HG02763 (cell line): ENCODE measurements at regions not wholly inside any gene's neighbourhood (a gene's known extent, or its start where the extent isn't known, plus 50 kb on each side); places are given as distances from the start of the nearest gene placed in this dataset.

Source experiments
- ATAC-seq: cut with Tn5 transposase; IDR thresholded peaks from one replicate; pipeline ENCODE4 v1.9.1; 2021; ENCODE audit warnings: mild to moderate bottlenecking, moderate library complexity; ENCODE audit not compliant: unreplicated experiment

- ATAC-seq, result no peak
Measured at GRCh38 chr5:93887678-93888077, 146.3 kb upstream of the POU5F2 start.

GRCh38 chr5:93886917-93887361 lies 145.5 kb upstream of the POU5F2 start:
- ATAC-seq, result no peak

- ATAC-seq, result no peak
Measured at GRCh38 chr5:93886098-93886806, 144.9 kb upstream of the POU5F2 start.

DNA sequence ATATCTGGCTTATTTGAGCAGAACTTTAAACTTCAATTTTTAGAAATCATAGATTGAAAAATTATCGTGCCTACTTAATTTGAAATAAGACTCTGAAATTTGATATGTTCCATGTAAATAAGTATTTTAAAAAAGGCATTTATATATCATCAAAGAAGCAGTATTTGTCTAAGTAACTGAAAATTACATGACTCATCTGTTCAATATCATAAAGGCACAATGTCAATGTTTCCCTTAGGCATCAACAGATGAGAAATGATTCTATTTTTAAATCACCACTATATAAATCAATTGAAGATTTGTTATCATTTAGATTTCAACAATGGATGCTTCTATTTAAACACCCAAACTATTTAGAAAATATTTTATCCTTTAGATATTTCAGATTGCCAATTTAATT lies 142.9 kb upstream of the POU5F2 start:
- no peak for ATAC-seq

DNA sequence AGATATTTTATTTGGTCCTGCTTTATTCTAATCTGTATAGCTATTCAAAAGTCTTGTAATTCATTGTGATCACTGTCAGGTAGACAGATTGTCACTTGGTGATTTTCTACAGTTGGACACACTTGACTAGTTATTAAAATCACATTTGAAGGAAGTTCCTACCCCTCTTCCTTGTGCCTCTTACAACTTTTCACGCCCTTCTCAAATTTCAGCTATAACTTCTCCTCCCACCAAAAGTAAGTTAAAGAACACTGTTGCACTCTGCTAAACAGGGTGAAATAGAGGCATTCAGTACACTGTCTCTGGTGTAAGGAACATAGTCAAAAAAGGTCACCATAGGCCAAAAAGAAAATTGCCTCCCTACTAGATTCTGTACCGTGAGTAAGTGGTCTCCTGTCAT lies 142.1 kb upstream of the POU5F2 start:
- no peak for ATAC-seq

- no peak for ATAC-seq
Measured at GRCh38 chr5:93875693-93876092, 134.3 kb upstream of the POU5F2 start.

- ATAC-seq, result peak; percentile 75
Measured at GRCh38 chr5:93874491-93874890, 133.1 kb upstream of the POU5F2 start.

DNA sequence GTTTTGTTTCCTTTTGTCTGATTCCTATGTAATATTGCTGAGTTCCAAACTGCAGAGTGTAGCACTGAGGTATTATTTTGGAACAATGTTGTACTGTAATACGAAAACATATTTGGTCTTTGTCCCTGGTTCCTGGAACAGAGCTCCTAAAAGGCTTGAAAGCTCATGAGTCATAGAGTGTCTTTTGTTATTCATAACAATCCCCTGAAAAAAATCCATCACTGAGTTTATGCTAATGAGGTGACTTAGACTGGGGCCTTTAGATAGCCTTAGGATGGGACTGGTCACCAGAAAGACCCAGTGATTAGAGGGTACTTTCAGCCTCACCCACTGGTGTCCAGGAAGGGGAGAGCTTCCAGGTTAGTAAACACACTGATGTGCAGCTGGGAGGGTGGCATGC lies 132.7 kb upstream of the POU5F2 start:
- peak; percentile 80 for ATAC-seq

DNA sequence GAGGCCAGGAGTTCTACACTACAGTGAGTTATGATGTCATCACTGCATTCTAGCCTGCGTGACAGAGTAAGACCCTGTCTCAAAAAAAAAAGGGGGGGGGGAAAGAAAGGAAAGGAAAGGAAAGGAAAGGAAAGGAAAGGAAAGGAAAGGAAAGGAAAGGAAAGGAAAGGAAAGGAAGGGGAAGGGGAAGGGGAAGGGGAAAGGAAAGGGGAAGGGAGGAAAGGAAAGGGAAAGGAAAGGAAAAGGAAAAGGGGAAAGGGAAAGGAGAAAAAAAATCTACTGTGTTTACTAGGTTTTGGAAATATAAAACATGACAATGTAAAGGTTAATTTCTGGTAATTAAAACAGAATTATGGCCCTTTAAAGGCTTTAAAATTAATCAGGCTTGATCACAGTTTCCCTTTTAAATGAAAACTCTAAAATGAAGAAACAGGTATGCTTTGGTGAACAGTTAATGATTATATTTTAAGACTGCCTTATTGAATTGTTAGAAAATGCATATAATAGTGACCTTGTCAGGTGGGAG lies 131.9 kb upstream of the POU5F2 start:
- no peak for ATAC-seq

DNA sequence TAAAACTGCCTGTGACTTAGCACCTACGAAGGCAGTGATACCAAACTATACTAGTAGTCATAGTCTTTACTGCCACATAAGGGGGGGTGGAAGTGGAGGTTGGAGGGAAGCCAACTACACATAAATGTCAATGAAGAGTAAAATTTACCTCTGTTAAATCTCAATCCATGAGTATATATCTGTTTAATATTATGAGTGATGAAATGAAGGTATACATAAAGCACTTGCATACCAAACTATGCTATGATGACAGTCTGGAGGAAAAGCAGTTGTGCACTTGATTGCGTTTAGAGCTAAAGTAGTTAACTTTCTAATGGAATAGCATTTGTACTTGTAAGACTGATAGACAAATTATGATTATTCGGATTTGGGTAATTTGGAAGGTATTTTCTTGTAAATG lies 129.2 kb upstream of the POU5F2 start:
- no peak for ATAC-seq

DNA sequence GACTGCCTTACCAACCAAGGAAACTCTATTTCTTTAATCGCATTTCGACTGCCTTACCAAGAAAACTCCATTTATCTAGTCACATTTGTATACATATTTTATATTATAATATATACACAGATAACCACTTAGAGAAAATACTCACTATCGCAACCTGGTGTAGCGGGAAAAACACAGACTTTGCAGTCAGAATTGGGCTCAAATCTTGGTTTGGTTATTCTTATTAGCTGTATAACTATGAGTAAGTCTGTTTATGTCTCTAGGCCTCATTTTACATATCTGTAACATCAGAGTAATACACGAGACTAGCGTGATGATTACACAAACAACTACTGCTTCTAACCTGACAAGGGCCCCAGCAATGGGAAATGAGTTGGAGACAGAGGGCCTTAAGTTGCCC lies 127.5 kb upstream of the POU5F2 start:
- ATAC-seq, result no peak

GRCh38 chr5:93850311-93850710 lies 108.9 kb upstream of the POU5F2 start:
- ATAC-seq, result no peak

- no peak for ATAC-seq
Measured at GRCh38 chr5:93845376-93845775, 104.0 kb upstream of the POU5F2 start.

DNA sequence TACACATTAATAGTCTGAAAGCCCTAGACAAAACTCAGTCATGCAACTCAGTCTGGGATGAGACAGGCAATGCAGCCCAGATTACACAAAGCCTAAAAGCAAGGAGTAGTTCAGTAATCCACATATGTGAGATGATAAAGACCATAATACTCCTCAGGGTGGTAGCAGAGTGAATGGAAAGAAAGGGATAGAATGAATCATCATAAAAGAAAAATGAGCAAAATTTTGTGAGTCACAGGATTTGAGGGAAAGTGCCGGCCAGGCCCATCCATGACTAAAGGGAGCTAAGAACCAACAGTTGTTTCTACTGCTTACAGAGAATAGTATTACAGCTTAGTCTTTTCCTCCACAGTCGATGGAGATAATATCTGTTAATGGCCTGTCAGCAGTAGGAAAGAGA lies 90.0 kb upstream of the POU5F2 start:
- no peak for ATAC-seq

DNA sequence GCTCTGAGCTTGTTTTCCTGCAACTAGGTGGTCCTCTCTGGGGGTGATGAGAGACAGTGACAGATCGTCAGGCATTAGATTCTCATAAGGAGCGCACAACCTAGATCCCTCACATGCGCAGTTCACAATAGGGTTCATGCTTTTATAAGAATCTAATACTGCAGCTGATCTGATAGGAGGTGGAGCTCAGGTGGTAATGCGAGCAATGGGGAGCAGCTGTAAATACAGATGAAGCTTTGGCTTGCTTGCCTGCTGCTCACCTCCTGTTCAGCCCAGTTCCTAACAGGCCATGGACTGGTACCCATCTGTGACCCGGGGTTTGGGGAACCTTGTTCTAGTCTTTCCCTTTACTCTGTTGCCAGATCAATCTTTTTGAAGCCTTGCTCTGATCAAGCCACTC lies 89.5 kb upstream of the POU5F2 start:
- ATAC-seq, result no peak

DNA sequence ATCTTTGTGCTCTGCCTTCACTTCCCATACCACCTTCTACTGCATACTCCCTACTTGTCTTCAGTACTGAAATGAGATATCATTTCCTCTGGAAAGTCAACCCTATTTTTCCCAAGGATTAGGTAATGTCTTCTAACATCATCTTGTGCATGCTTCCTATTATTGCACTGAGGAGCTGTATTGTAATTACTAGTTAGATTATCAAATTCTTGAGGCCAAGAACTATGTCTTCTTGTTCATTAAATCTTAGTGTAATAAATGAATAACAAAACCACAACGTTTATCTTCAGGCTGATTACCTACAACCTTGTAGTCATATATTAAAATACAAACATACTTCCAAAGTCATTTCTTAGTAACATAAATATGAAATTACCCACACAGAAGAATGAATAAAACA lies 87.9 kb upstream of the POU5F2 start:
- ATAC-seq, result no peak

DNA sequence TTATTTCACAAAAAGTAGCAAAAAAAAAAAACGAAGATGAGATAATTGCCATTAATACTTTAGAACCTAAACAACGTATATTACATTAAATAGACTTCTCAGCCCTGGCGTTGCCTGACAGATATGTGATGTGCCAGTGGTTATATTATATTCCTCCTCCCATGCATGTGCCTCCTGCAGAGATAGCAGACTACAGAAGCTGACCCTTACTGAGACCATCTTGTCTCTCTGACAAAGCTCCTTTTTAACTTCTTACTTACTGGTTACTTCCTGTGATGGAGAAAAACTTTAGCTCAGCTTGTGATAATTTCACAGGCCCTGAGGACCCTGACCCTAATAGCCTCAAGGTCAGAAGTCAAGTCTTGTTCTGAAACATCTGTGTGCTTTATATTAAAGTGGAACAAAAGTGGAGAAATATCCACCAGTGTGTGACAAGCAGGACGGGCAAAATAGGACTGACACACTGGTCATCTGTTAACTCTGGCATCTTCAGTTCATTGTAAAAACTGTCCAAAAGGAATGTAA lies 80.6 kb upstream of the POU5F2 start:
- no peak for ATAC-seq

GRCh38 chr5:93819668-93820067 lies 78.3 kb upstream of the POU5F2 start:
- no peak for ATAC-seq

DNA sequence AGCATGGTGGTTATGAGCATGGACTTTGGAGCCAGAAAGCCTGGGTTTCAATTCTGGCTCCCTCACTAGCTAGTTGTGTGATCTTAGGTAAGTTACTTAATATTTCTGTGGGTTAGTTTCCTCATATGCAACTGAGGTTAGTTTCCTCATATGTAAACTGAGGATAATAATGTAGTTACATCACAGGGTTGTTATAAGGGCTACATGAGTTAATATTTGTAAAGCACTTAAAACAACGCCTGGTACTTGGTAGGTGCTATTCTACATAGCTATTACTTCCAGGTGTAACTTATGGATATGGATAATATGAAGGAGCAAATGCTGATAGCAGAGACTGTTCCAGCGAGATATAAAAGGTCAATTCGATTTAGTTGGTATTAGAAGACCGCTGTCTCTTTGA lies 69.4 kb upstream of the POU5F2 start:
- no peak for ATAC-seq

- no peak for ATAC-seq
Measured at GRCh38 chr5:93809430-93809829, 68.0 kb upstream of the POU5F2 start.

GRCh38 chr5:93807846-93808245 lies 66.4 kb upstream of the POU5F2 start:
- no peak for ATAC-seq

DNA sequence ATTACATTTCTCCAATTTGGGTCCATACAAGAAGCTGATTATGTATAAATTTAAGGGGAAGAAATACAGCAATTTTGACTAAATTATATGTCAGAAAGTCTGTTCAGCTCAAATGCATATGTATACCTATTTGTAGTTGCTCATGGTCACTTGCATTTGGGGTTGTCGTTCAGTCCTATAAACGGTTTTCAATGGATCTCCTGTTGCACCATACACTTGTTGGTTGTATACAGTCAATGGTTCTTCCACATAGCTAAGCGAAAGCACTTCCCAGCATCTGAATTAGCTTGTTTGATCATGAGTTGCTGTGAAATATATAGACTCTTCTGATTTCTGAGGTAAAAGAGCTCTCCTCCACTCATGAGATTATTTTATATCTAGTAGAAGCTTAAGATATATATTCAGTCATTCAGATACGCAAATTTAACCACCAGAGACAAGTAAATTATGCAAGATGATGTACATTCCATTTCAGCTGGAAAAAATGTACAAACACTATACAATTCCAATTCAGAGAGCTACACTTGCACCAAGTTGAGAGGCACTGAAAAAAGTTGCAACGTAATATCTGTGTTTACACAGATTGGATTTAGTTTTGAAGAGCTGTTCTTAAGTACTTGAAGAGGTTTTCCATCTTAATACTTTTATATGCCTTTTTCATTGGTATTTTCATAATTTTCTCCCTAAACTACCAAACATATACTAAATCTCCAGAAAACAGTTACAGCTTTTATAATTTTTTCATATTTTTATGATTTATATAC lies 64.4 kb upstream of the POU5F2 start:
- ATAC-seq, result no peak
